ENCODE measurements at regions not wholly inside any gene's neighbourhood (a gene's known extent, or its start where the extent isn't known, plus 50 kb on each side); places are given as distances from the start of the nearest gene placed in this dataset.

- intact Hi-C loops (cut with micrococcal nuclease) = no loop called here
- Mint-ChIP-seq H3K27ac (no peak overlapping the region), H3K9me3 (peaks cover 0 to 9% (median 0%) of the 10 kb centered on the region in 8 donors), H3K4me1 (no peaks in the 10 kb centered on the region), H3K27me3 (peaks cover 7 to 9% of the 10 kb centered on the region in 2 donors), H3K36me3 (no peaks in the 10 kb centered on the region), H3K4me3 (no peak overlapping the region)
- Histone ChIP-seq H3K36me3 (ENCODE audit: insufficient read depth, low read length) (no peaks in the 10 kb centered on the region), H3K4me3 (ENCODE audit: low read length in 2 of 2) (no peak overlapping the region), H3K9me3 (ENCODE audit: control insufficient read depth in 1 of 2, low read length in 2 of 2) (no peaks in the 10 kb centered on the region), H3K4me1 (ENCODE audit: insufficient read depth, low read length) (no peaks in the 10 kb centered on the region), H3K27me3 (ENCODE audit: insufficient read depth, low read length) (no peaks in the 10 kb centered on the region), H3K27ac (ENCODE audit: low read depth, low read length) (no peak overlapping the region)
- DNase-seq = no peak
- ChIA-PET POLR2A (ENCODE audit: partially characterized antibody) (no interaction called here), CTCF (ENCODE audit: partially characterized antibody) (no interaction called here)
Observed at GRCh38 chr15:92224843-92225242, 168.8 kb upstream of the ST8SIA2 start.

- H3K27me3 Mint-ChIP-seq = peaks cover 12 to 13% of the 10 kb centered on the region in 2 donors
- Histone ChIP-seq H3K27ac (ENCODE audit: low read depth, low read length) (no peak overlapping the region), H3K4me1 (ENCODE audit: insufficient read depth, low read length) (no peaks in the 10 kb centered on the region), H3K36me3 (ENCODE audit: insufficient read depth, low read length) (no peaks in the 10 kb centered on the region), H3K9me3 (ENCODE audit: control insufficient read depth in 1 of 2, low read length in 2 of 2) (no peaks in the 10 kb centered on the region), H3K27me3 (ENCODE audit: insufficient read depth, low read length) (no peaks in the 10 kb centered on the region), H3K4me3 (ENCODE audit: low read length in 2 of 2) (no peak overlapping the region)
- H3K36me3 Mint-ChIP-seq = no peaks in the 10 kb centered on the region
- intact Hi-C loops (cut with micrococcal nuclease) = no loop called here
- ChIA-PET CTCF (ENCODE audit: partially characterized antibody) (interaction anchor here (1.1 to 2.1 kb wide), 3 partner anchors 8 to 130 kb away, joined by 3 to 6 read pairs (median 3); no protein-coding TSS in a partner anchor), POLR2A (ENCODE audit: partially characterized antibody) (no interaction called here)
- H3K4me3 Mint-ChIP-seq = no peak overlapping the region
- no peak overlapping the region for H3K27ac Mint-ChIP-seq
- no peaks in the 10 kb centered on the region for H3K4me1 Mint-ChIP-seq
- DNase-seq = no peak
- peaks cover 0 to 9% (median 0%) of the 10 kb centered on the region in 8 donors for H3K9me3 Mint-ChIP-seq
Observed at GRCh38 chr15:92226020-92226612, 167.6 kb upstream of the ST8SIA2 start.

DNA sequence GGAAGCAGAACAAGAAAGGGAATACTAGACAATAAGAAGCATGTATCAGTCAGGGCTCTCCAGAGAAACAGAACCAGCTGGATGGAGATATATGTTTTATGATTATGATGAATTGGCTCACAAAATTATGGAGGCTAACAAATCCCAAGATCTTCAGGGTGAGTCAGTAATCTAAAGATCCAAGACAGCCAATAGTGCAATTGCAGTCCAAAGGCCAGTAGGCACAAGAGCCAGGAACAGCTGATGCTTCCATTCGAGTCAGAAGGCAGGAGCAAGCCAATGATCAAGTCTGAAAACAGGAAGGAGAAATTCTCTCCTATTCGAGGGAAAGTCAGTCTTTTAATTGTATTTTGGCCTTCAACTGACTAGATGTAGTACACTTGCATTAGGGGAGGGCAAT, 164.9 kb upstream of the ST8SIA2 start:
- H3K9me3 ChIP-seq (ENCODE audit: control insufficient read depth in 1 of 2, low read length in 2 of 2) = no peaks in the 10 kb centered on the region
- no peak for DNase-seq
- no peaks in the 10 kb centered on the region for H3K36me3 ChIP-seq (ENCODE audit: insufficient read depth, low read length)
- H3K27me3 Mint-ChIP-seq = peaks cover 21 to 23% of the 10 kb centered on the region in 2 donors
- no peaks in the 10 kb centered on the region for H3K4me1 ChIP-seq (ENCODE audit: insufficient read depth, low read length)
- ChIA-PET CTCF (ENCODE audit: partially characterized antibody) (interaction anchor here (0.6 to 1.4 kb wide), 2 partner anchors 132 to 133 kb away, joined by 3 read pairs; no protein-coding TSS in a partner anchor), POLR2A (ENCODE audit: partially characterized antibody) (no interaction called here)
- intact Hi-C loops (cut with micrococcal nuclease) = no loop called here
- no peaks in the 10 kb centered on the region for H3K36me3 Mint-ChIP-seq
- H3K9me3 Mint-ChIP-seq = peaks cover 0 to 11% (median 2%) of the 10 kb centered on the region in 8 donors
- no peak overlapping the region for H3K4me3 Mint-ChIP-seq
- no peaks in the 10 kb centered on the region for H3K27me3 ChIP-seq (ENCODE audit: insufficient read depth, low read length)
- H3K4me3 ChIP-seq (ENCODE audit: low read length in 2 of 2) = no peak overlapping the region
- H3K4me1 Mint-ChIP-seq = no peaks in the 10 kb centered on the region
- no peak overlapping the region for H3K27ac Mint-ChIP-seq
- no peak overlapping the region for H3K27ac ChIP-seq (ENCODE audit: low read depth, low read length)

GRCh38 chr15:92231461-92231860, 162.2 kb upstream of the ST8SIA2 start:
- Mint-ChIP-seq H3K27me3 (peaks cover 19 to 21% of the 10 kb centered on the region in 2 donors), H3K36me3 (no peaks in the 10 kb centered on the region), H3K27ac (no peak overlapping the region), H3K4me1 (no peaks in the 10 kb centered on the region), H3K9me3 (peaks cover 3 to 20% (median 16%) of the 10 kb centered on the region in 8 donors), H3K4me3 (no peak overlapping the region)
- ChIA-PET CTCF (ENCODE audit: partially characterized antibody) (no interaction called here), POLR2A (ENCODE audit: partially characterized antibody) (no interaction called here)
- Histone ChIP-seq H3K27ac (ENCODE audit: low read depth, low read length) (no peak overlapping the region), H3K27me3 (ENCODE audit: insufficient read depth, low read length) (no peaks in the 10 kb centered on the region), H3K4me3 (ENCODE audit: low read length in 2 of 2) (no peak overlapping the region), H3K36me3 (ENCODE audit: insufficient read depth, low read length) (no peaks in the 10 kb centered on the region), H3K9me3 (ENCODE audit: control insufficient read depth in 1 of 2, low read length in 2 of 2) (no peaks in the 10 kb centered on the region), H3K4me1 (ENCODE audit: insufficient read depth, low read length) (no peaks in the 10 kb centered on the region)
- no peak for DNase-seq
- intact Hi-C loops (cut with micrococcal nuclease) = no loop called here

DNA sequence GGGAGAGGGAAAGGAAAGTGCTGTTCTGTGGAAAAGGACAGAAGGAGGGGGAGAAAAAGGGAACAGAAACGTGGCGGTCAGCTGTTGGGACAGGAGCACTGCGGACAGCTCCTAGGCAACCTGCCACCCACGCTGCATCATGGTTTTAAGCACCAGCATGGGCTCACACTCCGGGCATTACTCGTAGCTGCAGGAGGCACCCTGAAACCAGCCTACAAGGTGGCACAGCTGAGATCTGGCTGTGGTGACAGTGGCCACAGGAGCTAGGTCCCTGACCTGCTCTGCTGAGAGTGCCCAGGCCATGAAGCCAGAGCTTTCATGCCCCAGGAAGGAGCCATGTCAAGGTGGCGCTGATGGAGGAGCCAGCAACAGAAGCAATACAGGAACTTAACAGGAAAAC, 161.4 kb upstream of the ST8SIA2 start:
- Mint-ChIP-seq H3K4me3 (no peak overlapping the region), H3K9me3 (peaks cover 3 to 24% (median 18%) of the 10 kb centered on the region in 8 donors), H3K27me3 (peaks cover 27% of the 10 kb centered on the region in 2 donors), H3K27ac (no peak overlapping the region), H3K36me3 (no peaks in the 10 kb centered on the region), H3K4me1 (no peaks in the 10 kb centered on the region)
- H3K27me3 ChIP-seq (ENCODE audit: insufficient read depth, low read length) = no peaks in the 10 kb centered on the region
- H3K4me1 ChIP-seq (ENCODE audit: insufficient read depth, low read length) = no peaks in the 10 kb centered on the region
- H3K9me3 ChIP-seq (ENCODE audit: control insufficient read depth in 1 of 2, low read length in 2 of 2) = no peaks in the 10 kb centered on the region
- CTCF ChIA-PET (ENCODE audit: partially characterized antibody) = no interaction called here
- no peak overlapping the region for H3K27ac ChIP-seq (ENCODE audit: low read depth, low read length)
- POLR2A ChIA-PET (ENCODE audit: partially characterized antibody) = no interaction called here
- H3K36me3 ChIP-seq (ENCODE audit: insufficient read depth, low read length) = no peaks in the 10 kb centered on the region
- no peak overlapping the region for H3K4me3 ChIP-seq (ENCODE audit: low read length in 2 of 2)
- intact Hi-C loops (cut with micrococcal nuclease) = no loop called here
- DNase-seq = no peak

DNA sequence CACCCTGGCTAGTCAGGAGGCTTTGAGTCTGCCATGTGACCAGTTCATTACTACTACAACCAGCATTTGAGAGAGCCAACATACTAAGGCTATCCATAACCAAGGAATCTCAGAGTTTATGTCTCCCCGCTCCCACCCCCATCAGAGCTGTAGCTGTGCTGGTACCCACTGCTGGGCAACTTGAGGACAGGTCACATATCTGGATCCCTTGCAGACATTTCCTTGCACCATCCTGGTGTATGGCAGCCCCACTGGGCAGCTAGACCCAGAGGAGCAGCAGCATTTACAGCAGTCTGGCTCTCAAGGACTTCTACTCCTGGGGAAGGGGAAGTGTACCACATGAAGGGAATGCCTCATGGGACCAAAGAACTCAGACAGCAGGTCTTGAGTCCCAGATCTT, 160.8 kb upstream of the ST8SIA2 start:
- CTCF ChIA-PET (ENCODE audit: partially characterized antibody) = no interaction called here
- Mint-ChIP-seq H3K4me3 (no peak overlapping the region), H3K36me3 (no peaks in the 10 kb centered on the region), H3K27me3 (peaks cover 27 to 31% of the 10 kb centered on the region in 2 donors), H3K27ac (no peak overlapping the region), H3K9me3 (peaks cover 3 to 29% (median 19%) of the 10 kb centered on the region in 8 donors), H3K4me1 (no peaks in the 10 kb centered on the region)
- Histone ChIP-seq H3K27ac (ENCODE audit: low read depth, low read length) (no peak overlapping the region), H3K4me3 (ENCODE audit: low read length in 2 of 2) (no peak overlapping the region), H3K9me3 (ENCODE audit: control insufficient read depth in 1 of 2, low read length in 2 of 2) (no peaks in the 10 kb centered on the region), H3K36me3 (ENCODE audit: insufficient read depth, low read length) (no peaks in the 10 kb centered on the region), H3K4me1 (ENCODE audit: insufficient read depth, low read length) (no peaks in the 10 kb centered on the region), H3K27me3 (ENCODE audit: insufficient read depth, low read length) (no peaks in the 10 kb centered on the region)
- DNase-seq = no peak
- POLR2A ChIA-PET (ENCODE audit: partially characterized antibody) = no interaction called here
- intact Hi-C loops (cut with micrococcal nuclease) = no loop called here

DNA sequence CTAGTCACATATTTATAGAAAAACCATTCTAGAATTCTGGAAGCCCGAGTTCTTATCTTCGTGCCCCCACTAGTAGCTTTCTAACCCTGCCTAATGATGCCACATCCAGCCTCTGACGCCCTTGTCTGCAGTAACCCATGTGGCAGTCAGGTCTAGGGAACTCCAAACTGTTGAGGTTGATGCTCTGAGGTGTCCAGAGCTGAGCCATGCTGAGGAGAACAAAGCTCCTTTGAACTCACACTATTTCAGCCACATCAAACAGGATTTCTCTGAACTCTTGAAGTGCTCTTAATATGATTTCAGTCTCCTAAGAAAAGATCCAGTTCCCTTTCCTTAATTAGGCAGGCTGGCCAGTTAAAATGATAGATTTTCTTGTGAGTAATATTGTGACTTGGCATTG, 150.5 kb upstream of the ST8SIA2 start:
- H3K4me3 ChIP-seq (ENCODE audit: low read length in 2 of 2) = no peak overlapping the region
- Mint-ChIP-seq H3K4me3 (no peak overlapping the region), H3K27ac (no peak overlapping the region), H3K27me3 (peaks cover 7 to 8% of the 10 kb centered on the region in 2 donors), H3K9me3 (peaks cover 1 to 22% (median 13%) of the 10 kb centered on the region in 8 donors), H3K36me3 (no peaks in the 10 kb centered on the region), H3K4me1 (no peaks in the 10 kb centered on the region)
- H3K9me3 ChIP-seq (ENCODE audit: control insufficient read depth in 1 of 2, low read length in 2 of 2) = no peaks in the 10 kb centered on the region
- no peaks in the 10 kb centered on the region for H3K36me3 ChIP-seq (ENCODE audit: insufficient read depth, low read length)
- H3K27ac ChIP-seq (ENCODE audit: low read depth, low read length) = no peak overlapping the region
- POLR2A ChIA-PET (ENCODE audit: partially characterized antibody) = no interaction called here
- no peaks in the 10 kb centered on the region for H3K27me3 ChIP-seq (ENCODE audit: insufficient read depth, low read length)
- intact Hi-C loops (cut with micrococcal nuclease) = no loop called here
- CTCF ChIA-PET (ENCODE audit: partially characterized antibody) = interaction anchor here (1.1 kb wide), 1 partner anchor 24 kb away, joined by 3 read pairs; no protein-coding TSS in a partner anchor
- no peak for DNase-seq
- no peaks in the 10 kb centered on the region for H3K4me1 ChIP-seq (ENCODE audit: insufficient read depth, low read length)

Data from CD4-positive, alpha-beta memory T cell (primary cell).